ENCODE measurements at regions not wholly inside any gene's neighbourhood (a gene's known extent, or its start where the extent isn't known, plus 50 kb on each side); places are given as distances from the start of the nearest gene placed in this dataset.

GRCh38 chr14:71469643-71470335 is 462.4 kb upstream of the RGS6 start:
- no peaks in the 10 kb centered on the region for H4K20me1 ChIP-seq (ENCODE audit: insufficient read depth, low read length)
- H3K36me3 ChIP-seq (ENCODE audit: insufficient read depth, low read length): no peaks in the 10 kb centered on the region
- no peaks in the 10 kb centered on the region for H3K9me2 ChIP-seq (ENCODE audit: low read depth, low read length)
- no peak overlapping the region for H3K9ac ChIP-seq (ENCODE audit: low read length)
- no peaks in the 10 kb centered on the region for H3K9me3 ChIP-seq (ENCODE audit: low read length)
- H2AFZ ChIP-seq (ENCODE audit: low read length): no peak overlapping the region
- H3K4me1 ChIP-seq (ENCODE audit: insufficient read depth, low read length, severe bottlenecking): no peaks in the 10 kb centered on the region
- no peak overlapping the region for H3K4me2 ChIP-seq (ENCODE audit: low read length)
- no peaks in the 10 kb centered on the region for H3K27me3 ChIP-seq (ENCODE audit: insufficient read depth, low read length)
- TF ChIP-seq EZH2 (IDR thresholded peaks at IDR 0.05; ENCODE audit: borderline replicate concordance, low read length): no peak
- TF ChIP-seq, protein P1, sequence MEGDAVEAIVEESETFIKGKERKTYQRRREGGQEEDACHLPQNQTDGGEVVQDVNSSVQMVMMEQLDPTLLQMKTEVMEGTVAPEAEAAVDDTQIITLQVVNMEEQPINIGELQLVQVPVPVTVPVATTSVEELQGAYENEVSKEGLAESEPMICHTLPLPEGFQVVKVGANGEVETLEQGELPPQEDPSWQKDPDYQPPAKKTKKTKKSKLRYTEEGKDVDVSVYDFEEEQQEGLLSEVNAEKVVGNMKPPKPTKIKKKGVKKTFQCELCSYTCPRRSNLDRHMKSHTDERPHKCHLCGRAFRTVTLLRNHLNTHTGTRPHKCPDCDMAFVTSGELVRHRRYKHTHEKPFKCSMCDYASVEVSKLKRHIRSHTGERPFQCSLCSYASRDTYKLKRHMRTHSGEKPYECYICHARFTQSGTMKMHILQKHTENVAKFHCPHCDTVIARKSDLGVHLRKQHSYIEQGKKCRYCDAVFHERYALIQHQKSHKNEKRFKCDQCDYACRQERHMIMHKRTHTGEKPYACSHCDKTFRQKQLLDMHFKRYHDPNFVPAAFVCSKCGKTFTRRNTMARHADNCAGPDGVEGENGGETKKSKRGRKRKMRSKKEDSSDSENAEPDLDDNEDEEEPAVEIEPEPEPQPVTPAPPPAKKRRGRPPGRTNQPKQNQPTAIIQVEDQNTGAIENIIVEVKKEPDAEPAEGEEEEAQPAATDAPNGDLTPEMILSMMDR (IDR thresholded peaks at IDR 0.05; ENCODE audit: low read length): no peak
- H3K27ac ChIP-seq (ENCODE audit: low read depth, low read length, poor library complexity, severe bottlenecking): no peak overlapping the region
- no peaks in the 10 kb centered on the region for H3K79me2 ChIP-seq (ENCODE audit: insufficient read depth, low read length)
- H3F3A ChIP-seq (ENCODE audit: insufficient read depth, low read length): no peaks in the 10 kb centered on the region
- H3K4me3 ChIP-seq (ENCODE audit: low read depth, low read length, poor library complexity, severe bottlenecking): no peak overlapping the region

- H4K20me1 ChIP-seq (ENCODE audit: insufficient read depth, low read length): no peaks in the 10 kb centered on the region
- no peaks in the 10 kb centered on the region for H3K9me3 ChIP-seq (ENCODE audit: low read length)
- no peak overlapping the region for H3K4me2 ChIP-seq (ENCODE audit: low read length)
- H3K4me3 ChIP-seq (ENCODE audit: low read depth, low read length, poor library complexity, severe bottlenecking): no peak overlapping the region
- no peaks in the 10 kb centered on the region for H3F3A ChIP-seq (ENCODE audit: insufficient read depth, low read length)
- H3K27me3 ChIP-seq (ENCODE audit: insufficient read depth, low read length): no peaks in the 10 kb centered on the region
- H3K4me1 ChIP-seq (ENCODE audit: insufficient read depth, low read length, severe bottlenecking): no peaks in the 10 kb centered on the region
- TF ChIP-seq EZH2 (IDR thresholded peaks at IDR 0.05; ENCODE audit: borderline replicate concordance, low read length): no peak
- TF ChIP-seq, protein P1 (IDR thresholded peaks at IDR 0.05; ENCODE audit: low read length): no peak
- H3K9ac ChIP-seq (ENCODE audit: low read length): no peak overlapping the region
- no peak overlapping the region for H2AFZ ChIP-seq (ENCODE audit: low read length)
- no peak overlapping the region for H3K27ac ChIP-seq (ENCODE audit: low read depth, low read length, poor library complexity, severe bottlenecking)
- no peaks in the 10 kb centered on the region for H3K36me3 ChIP-seq (ENCODE audit: insufficient read depth, low read length)
- no peaks in the 10 kb centered on the region for H3K9me2 ChIP-seq (ENCODE audit: low read depth, low read length)
- no peaks in the 10 kb centered on the region for H3K79me2 ChIP-seq (ENCODE audit: insufficient read depth, low read length)
Measured at GRCh38 chr14:71471634-71472355, 460.4 kb upstream of the RGS6 start.

GRCh38 chr14:71472356-71473340 is 459.6 kb upstream of the RGS6 start:
- H3F3A ChIP-seq (ENCODE audit: insufficient read depth, low read length): no peaks in the 10 kb centered on the region
- H3K4me1 ChIP-seq (ENCODE audit: insufficient read depth, low read length, severe bottlenecking): no peaks in the 10 kb centered on the region
- no peak overlapping the region for H2AFZ ChIP-seq (ENCODE audit: low read length)
- no peaks in the 10 kb centered on the region for H3K9me3 ChIP-seq (ENCODE audit: low read length)
- no peaks in the 10 kb centered on the region for H3K79me2 ChIP-seq (ENCODE audit: insufficient read depth, low read length)
- no peak for TF ChIP-seq EZH2 (IDR thresholded peaks at IDR 0.05; ENCODE audit: borderline replicate concordance, low read length)
- TF ChIP-seq, protein P1 (IDR thresholded peaks at IDR 0.05; ENCODE audit: low read length): no peak
- no peak overlapping the region for H3K4me2 ChIP-seq (ENCODE audit: low read length)
- H3K9me2 ChIP-seq (ENCODE audit: low read depth, low read length): no peaks in the 10 kb centered on the region
- no peaks in the 10 kb centered on the region for H3K27me3 ChIP-seq (ENCODE audit: insufficient read depth, low read length)
- H3K36me3 ChIP-seq (ENCODE audit: insufficient read depth, low read length): no peaks in the 10 kb centered on the region
- H3K27ac ChIP-seq (ENCODE audit: low read depth, low read length, poor library complexity, severe bottlenecking): no peak overlapping the region
- H3K9ac ChIP-seq (ENCODE audit: low read length): no peak overlapping the region
- no peaks in the 10 kb centered on the region for H4K20me1 ChIP-seq (ENCODE audit: insufficient read depth, low read length)
- H3K4me3 ChIP-seq (ENCODE audit: low read depth, low read length, poor library complexity, severe bottlenecking): no peak overlapping the region

Measured in OCI-LY1 (cell line).